Upper lobe of left lung (tissue), 4 donors: ENCODE measurements at regions not wholly inside any gene's neighbourhood (a gene's known extent, or its start where the extent isn't known, plus 50 kb on each side); places are given as distances from the start of the nearest gene placed in this dataset.
"Not testable (repeated sequence)": the region's sequence is repeated elsewhere in the genome, so short reads cannot be mapped to it uniquely, and the experiment has no call there.

ENCODE experiments used
- CTCF ChIP-seq, 6 experiments: fragments of 450-650 bp in 4 of 6; fragments of 200-600 bp in 2 of 6; sonication (generic) in 2 of 6; IDR thresholded peaks; one replicate each; pipeline ENCODE4 v1.5.1; 2016 to 2019; ENCODE audit warnings: antibody characterized with exemption in 6 of 6
- EP300 ChIP-seq, 4 donors: sonication (generic); formaldehyde crosslinking; IDR thresholded peaks; one replicate each; pipeline ENCODE4 v1.5.1; 2017; ENCODE audit warnings: antibody characterized with exemption in 4 of 4, control low read depth in 2 of 4
- POLR2A ChIP-seq, 4 donors: fragments of 450-650 bp; IDR thresholded peaks; one replicate each; pipeline ENCODE4 v1.5.1; 2016 to 2017; ENCODE audit warnings: antibody characterized with exemption in 4 of 4, mild to moderate bottlenecking in 2 of 4
- POLR2AphosphoS5 ChIP-seq, 2 donors: sonication (generic); formaldehyde crosslinking; IDR thresholded peaks; one replicate each; pipeline ENCODE4 v1.5.1; 2017; ENCODE audit warnings: antibody characterized with exemption in 2 of 2

DNA sequence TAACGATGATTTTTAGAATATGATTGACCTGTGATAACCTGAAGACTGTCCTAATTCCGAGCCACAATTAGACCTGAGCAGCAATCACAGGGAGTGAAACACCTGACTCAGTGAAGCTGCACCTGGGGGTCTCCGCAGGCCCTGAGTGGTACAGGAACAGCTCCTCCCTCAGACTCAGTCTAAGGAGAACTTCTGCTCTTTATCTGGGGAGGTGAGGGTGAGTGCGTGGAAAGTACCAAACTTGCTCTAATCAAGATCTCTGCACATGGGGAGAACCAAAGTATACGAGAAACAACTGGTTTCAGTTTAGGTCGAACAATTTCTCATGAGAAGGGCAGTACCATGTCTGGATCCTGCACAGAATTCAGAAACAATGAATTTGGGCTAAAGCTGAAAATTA lies 555.3 kb downstream of the TMEM121 start:
- TF ChIP-seq CTCF, POLR2AphosphoS5, POLR2A, EP300 (IDR thresholded peaks at IDR 0.05): not testable (repeated sequence)
